GM23248 (cell line): ENCODE measurements at regions not wholly inside any gene's neighbourhood (a gene's known extent, or its start where the extent isn't known, plus 50 kb on each side); places are given as distances from the start of the nearest gene placed in this dataset.

Experiments
- EZH2 ChIP-seq: fragments of 200-600 bp; sonication (generic); IDR thresholded peaks from 2 replicates; pipeline ENCODE4 v1.6.1; 2018; ENCODE audit warnings: antibody characterized with exemption, mild to moderate bottlenecking; ENCODE audit not compliant: insufficient read depth, poor library complexity, severe bottlenecking
- EZH2phosphoT487 ChIP-seq: fragments of 200-600 bp; sonication (generic); IDR thresholded peaks from 2 replicates; pipeline ENCODE4 v1.6.1; 2018; ENCODE audit warnings: antibody characterized with exemption, moderate library complexity, mild to moderate bottlenecking, low read depth; ENCODE audit not compliant: insufficient read depth

GRCh38 chr5:162550236-162550635 is 482.7 kb downstream of the GABRG2 start:
- TF ChIP-seq EZH2 (no peak), EZH2phosphoT487 (no peak)
